ENCODE measurements at regions not wholly inside any gene's neighbourhood (a gene's known extent, or its start where the extent isn't known, plus 50 kb on each side); places are given as distances from the start of the nearest gene placed in this dataset.

GRCh38 chr6:51531623-51532022, 555.8 kb downstream of the PKHD1 start:
- intact Hi-C loops (cut with DNase I), result loop anchor here in 1 of 2 donors (10.0 kb wide), 2 partner anchors 223 to 423 kb away; no protein-coding TSS in a partner anchor
- ATAC-seq (no peak), DNase-seq (no peak)

DNA sequence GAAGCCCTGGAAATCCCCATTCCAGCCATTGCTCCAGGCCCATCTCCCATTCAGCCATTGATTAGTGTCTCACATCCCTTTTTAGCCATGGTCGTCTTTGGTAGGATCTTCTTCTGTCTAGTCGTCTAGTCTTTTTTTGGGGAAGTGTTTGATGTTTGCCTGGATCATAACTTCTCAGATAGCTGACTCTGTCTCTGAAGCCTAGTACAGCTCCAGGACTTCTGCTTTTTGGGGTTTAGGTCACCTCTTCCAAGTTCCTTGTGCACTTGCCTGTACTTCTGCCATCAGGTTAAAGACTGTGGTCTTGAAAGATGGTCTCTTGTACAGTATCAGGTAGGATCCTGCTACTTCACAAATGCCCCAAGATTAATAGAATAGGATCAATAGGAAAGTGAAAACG, 553.5 kb downstream of the PKHD1 start:
- no peak for ATAC-seq
- no peak for DNase-seq
- intact Hi-C loops (cut with DNase I), result loop anchor here in 1 of 2 donors (10.0 kb wide), 2 partner anchors 221 to 421 kb away; no protein-coding TSS in a partner anchor

GRCh38 chr6:51535327-51535726, 552.1 kb downstream of the PKHD1 start:
- ATAC-seq, result no peak
- DNase-seq, result no peak
- intact Hi-C loops (cut with DNase I), result loop anchor here in 1 of 2 donors (10.0 kb wide), 2 partner anchors 219 to 419 kb away; no protein-coding TSS in a partner anchor

- DNase-seq (no peak), ATAC-seq (no peak)
- intact Hi-C loops (cut with DNase I), result loop anchor here in 1 of 2 donors (10.0 kb wide), 2 partner anchors 218 to 418 kb away; no protein-coding TSS in a partner anchor
Measured at GRCh38 chr6:51536728-51537127, 550.7 kb downstream of the PKHD1 start.

DNA sequence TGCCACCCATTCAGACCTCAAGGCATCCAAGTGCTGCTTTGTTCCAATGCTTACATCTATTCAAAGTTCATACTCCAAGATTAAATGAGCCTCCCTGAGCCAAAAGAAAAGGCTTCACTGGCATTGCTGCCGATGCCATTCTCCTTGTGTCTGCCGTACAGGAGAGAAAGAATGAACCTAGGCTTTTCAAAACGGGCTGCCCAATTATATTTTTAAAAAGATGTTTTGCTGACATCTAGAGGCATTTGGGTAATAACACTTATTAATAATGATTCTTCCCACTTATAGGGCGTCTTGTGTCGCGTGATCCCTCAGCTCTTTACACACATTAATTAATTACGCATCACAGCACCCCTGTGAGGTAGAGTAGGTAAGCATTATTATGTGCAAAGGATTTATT, 545.6 kb downstream of the PKHD1 start:
- DNase-seq (no peak), ATAC-seq (no peak)
- intact Hi-C loops (cut with DNase I), result no loop called here

DNA sequence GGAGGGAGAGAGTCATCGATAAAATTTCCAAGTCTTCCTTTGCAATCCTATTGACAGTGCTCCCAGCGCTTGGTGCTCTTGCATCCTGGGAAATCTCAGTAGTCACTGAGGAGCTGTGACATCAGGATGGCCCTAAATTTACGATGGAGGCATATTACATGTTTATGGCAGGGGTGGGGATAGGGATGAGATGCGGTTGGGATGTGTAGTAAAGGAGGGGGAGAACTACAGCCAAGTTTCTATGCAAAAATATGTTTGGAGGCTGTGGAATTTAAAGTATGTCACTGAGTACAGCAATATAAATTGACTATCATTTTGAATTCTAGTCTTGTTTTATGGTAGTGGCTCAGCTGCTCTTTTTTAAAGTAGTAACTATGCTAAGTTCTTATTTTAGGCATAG, 544.9 kb downstream of the PKHD1 start:
- DNase-seq (no peak), ATAC-seq (no peak)
- intact Hi-C loops (cut with DNase I), result no loop called here

DNA sequence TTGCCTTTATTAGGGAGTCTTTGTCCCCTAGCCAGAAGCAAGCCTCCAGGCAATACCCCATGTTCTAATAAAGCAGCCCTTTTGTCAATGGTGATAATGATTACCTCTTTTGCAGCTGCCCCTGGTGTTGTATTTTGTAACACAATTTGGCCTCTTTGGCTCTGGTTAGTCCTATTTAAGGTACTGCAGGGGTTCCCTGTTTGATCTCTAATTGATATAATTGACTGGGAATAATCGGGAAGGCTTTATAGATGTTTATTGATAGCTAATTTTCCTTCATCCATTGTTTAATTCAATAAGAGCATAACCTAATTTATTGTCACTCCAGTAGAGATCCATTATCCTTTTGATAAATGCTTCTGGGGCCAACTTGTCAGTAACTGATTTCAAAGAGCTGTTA, 537.2 kb downstream of the PKHD1 start:
- no peak for DNase-seq
- ATAC-seq, result no peak
- intact Hi-C loops (cut with DNase I), result no loop called here

DNA sequence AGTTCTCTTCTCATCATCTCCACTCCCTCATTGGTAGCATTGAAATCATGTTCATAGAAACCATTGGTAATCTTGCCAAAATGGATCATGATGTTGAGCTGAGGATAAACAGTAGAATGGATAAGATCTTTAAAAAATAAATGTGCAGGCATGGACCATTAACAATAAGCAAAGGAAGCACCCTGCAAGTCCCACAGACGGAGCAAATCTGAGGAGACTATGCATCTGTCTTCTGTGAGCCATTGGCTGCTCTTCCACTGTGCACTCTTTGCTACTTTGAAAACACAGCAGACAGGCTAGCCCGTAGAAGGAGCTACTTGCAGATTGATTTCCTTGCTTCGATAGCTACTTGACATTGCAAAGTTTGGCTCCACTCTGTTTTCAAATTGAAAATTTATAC, 535.0 kb downstream of the PKHD1 start:
- DNase-seq, result no peak
- intact Hi-C loops (cut with DNase I), result no loop called here
- ATAC-seq, result no peak

- no peak for DNase-seq
- intact Hi-C loops (cut with DNase I), result no loop called here
Measured at GRCh38 chr6:51553246-51554015, 534.0 kb downstream of the PKHD1 start.

DNA sequence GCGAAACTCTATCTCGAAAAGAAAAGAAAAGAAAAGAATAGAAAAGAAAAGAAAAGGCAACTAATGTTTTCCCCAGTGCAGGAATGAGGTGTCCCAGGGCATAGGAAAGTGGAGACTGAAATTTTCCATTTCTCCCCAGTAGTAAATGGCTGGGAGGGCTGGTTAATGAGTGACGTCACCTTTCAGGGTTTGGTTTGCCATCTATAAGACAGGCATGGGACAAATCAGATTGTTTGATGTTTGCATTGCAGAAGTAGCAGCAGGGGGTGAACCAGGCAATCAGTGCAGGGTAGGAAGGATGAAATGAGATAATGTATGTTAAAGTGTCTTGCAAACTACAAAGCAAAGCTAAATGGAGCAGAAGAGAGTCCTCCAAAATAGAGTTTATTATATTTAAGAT, 533.4 kb downstream of the PKHD1 start:
- intact Hi-C loops (cut with DNase I), result no loop called here
- ATAC-seq, result no peak
- no peak for DNase-seq

More at GRCh38 chr6:51553246-51554015, 534.0 kb downstream of the PKHD1 start:
- no peak for ATAC-seq

GRCh38 chr6:51559059-51559458, 528.4 kb downstream of the PKHD1 start:
- ATAC-seq (no peak), DNase-seq (no peak)
- intact Hi-C loops (cut with DNase I), result no loop called here

DNA sequence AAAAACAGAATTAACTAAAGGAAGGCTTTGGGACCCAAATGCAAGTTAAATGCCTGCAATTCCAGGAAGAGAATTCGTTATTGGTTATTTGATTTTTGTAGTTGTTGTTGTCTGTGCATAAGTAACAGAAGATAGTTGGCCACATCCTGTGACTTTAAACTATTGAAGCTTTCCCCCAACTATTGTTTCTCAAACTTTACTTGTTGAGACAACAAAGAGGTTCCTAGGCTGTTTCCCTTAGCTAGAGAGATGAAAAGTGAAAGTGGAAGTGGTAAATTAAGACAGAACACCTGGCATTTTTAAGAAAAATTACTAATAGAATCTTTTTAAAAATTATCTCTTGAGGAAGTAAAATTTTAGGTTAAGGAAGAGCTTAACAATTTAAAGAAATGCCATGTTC, 525.2 kb downstream of the PKHD1 start:
- intact Hi-C loops (cut with DNase I), result no loop called here
- DNase-seq (no peak), ATAC-seq (no peak)
